Kidney (tissue), 13 donors: ENCODE measurements at regions not wholly inside any gene's neighbourhood (a gene's known extent, or its start where the extent isn't known, plus 50 kb on each side); places are given as distances from the start of the nearest gene placed in this dataset.

Experiments
- DNase-seq, 5 donors: peaks; one replicate each; pipeline ENCODE4 v3.0.0-alpha.2; 2013 to 2020
- FAIRE-seq: peaks from 2 replicates; lab custom pipeline; 2012; peaks lifted over from hg19 to GRCh38; lab: Jason Lieb, UNC
- H3K27ac ChIP-seq, 2 donors: one replicate each; pipeline ENCODE4 v1.7.0; 2013; ENCODE audit warnings: low read depth in 2 of 2, low read length in 2 of 2, inconsistent platforms in 1 of 2
- H3K27me3 ChIP-seq: one replicate; pipeline ENCODE4 v1.7.1; 2013; ENCODE audit warnings: low read length, inconsistent platforms; ENCODE audit not compliant: control insufficient read depth, insufficient read depth
- H3K36me3 ChIP-seq, 3 donors: one replicate each; pipeline versions ENCODE4 v1.7.0 to v1.7.1; 2013; ENCODE audit warnings: low read length in 3 of 3, control low read depth in 1 of 3, inconsistent platforms in 1 of 3; ENCODE audit not compliant: insufficient read depth in 3 of 3, control insufficient read depth in 2 of 3
- H3K4me1 ChIP-seq, 3 donors: one replicate each; pipeline versions ENCODE4 v1.7.0 to v1.7.1; 2013; ENCODE audit warnings: low read length in 3 of 3, inconsistent platforms in 1 of 3, low read depth in 1 of 3; ENCODE audit not compliant: control insufficient read depth in 2 of 3, insufficient read depth in 2 of 3
- H3K4me3 ChIP-seq, 3 donors: one replicate each; pipeline versions ENCODE4 v1.7.0 to v1.8.1; 2013; ENCODE audit warnings: low read length in 3 of 3, control low read depth in 1 of 3, inconsistent platforms in 1 of 3
- H3K9ac ChIP-seq, 3 donors: one replicate each; pipeline versions ENCODE4 v1.7.0 to v1.7.1; 2013; ENCODE audit warnings: low read length in 3 of 3, control low read depth in 1 of 3, inconsistent platforms in 1 of 3
- H3K9me3 ChIP-seq, 3 donors: one replicate each; pipeline versions ENCODE4 v1.7.0 to v1.7.1; 2013; ENCODE audit warnings: low read length in 3 of 3, control low read depth in 1 of 3, inconsistent platforms in 1 of 3; ENCODE audit not compliant: control insufficient read depth in 2 of 3, insufficient read depth in 1 of 3
- CTCF ChIP-seq: IDR thresholded peaks from 3 replicates; pipeline ENCODE4 v1.5.1; 2012; ENCODE audit warnings: mild to moderate bottlenecking, moderate library complexity, borderline replicate concordance; ENCODE audit not compliant: insufficient read depth; ENCODE audit errors: extremely low read depth
- intact Hi-C: fragments of 100-400 bp; cut with DNase I; formaldehyde crosslinking; loops from one replicate; pipeline ENCODE4 v1.11.1; 2022
- donor health status: control.
- donor health status: control.
- donor health status: control.
- donor health status: control.
- donor health status: control.
- donor health status: DM: yes; HTN: yes; CAD: no.
- donor health status: Normal renal cell carcinoma (clear cell type).

GRCh38 chr2:41785251-41786022 is 262.4 kb upstream of the PKDCC start:
- no peak overlapping the region for H3K27ac ChIP-seq
- H3K4me1 ChIP-seq: no peaks in the 10 kb centered on the region
- H3K4me3 ChIP-seq: no peak overlapping the region
- DNase-seq (peak in 3 of 5 donors; percentile 28 to 58 (median 42)), FAIRE-seq (no peak)
- H3K9me3 ChIP-seq: no peaks in the 10 kb centered on the region
- TF ChIP-seq CTCF: no peak
- no peaks in the 10 kb centered on the region for H3K36me3 ChIP-seq
- no peaks in the 10 kb centered on the region for H3K27me3 ChIP-seq
- intact Hi-C loops: no loop called here
- H3K9ac ChIP-seq: no peak overlapping the region

- no peak overlapping the region for H3K4me3 ChIP-seq
- no peak overlapping the region for H3K9ac ChIP-seq
- no peaks in the 10 kb centered on the region for H3K36me3 ChIP-seq
- FAIRE-seq (no peak), DNase-seq (peak in 3 of 5 donors; percentile 67 to 87 (median 77))
- no peaks in the 10 kb centered on the region for H3K9me3 ChIP-seq
- no peak for TF ChIP-seq CTCF
- H3K27me3 ChIP-seq: no peaks in the 10 kb centered on the region
- intact Hi-C loops: no loop called here
- no peaks in the 10 kb centered on the region for H3K4me1 ChIP-seq
- H3K27ac ChIP-seq: no peak overlapping the region
Measured at GRCh38 chr2:41791523-41791922, 256.3 kb upstream of the PKDCC start.

- no peak for FAIRE-seq
- intact Hi-C loops: no loop called here
- no peak overlapping the region for H3K9ac ChIP-seq
Measured at GRCh38 chr2:41803361-41803760, 244.5 kb upstream of the PKDCC start.

More at GRCh38 chr2:41803361-41803760, 244.5 kb upstream of the PKDCC start:
- Histone ChIP-seq H3K36me3 (no peaks in the 10 kb centered on the region), H3K9me3 (peaks cover 0 to 3% (median 0%) of the 10 kb centered on the region in 3 donors), H3K4me3 (no peak overlapping the region), H3K27ac (no peak overlapping the region), H3K27me3 (no peaks in the 10 kb centered on the region), H3K4me1 (no peaks in the 10 kb centered on the region)
- TF ChIP-seq CTCF: no peak
- DNase-seq: no peak
